DND-41 (cell line): ENCODE measurements at regions not wholly inside any gene's neighbourhood (a gene's known extent, or its start where the extent isn't known, plus 50 kb on each side); places are given as distances from the start of the nearest gene placed in this dataset.

Source experiments
- ATAC-seq: fragments of 200-7000 bp; cut with Tn5 transposase; 3 replicates; pipeline ENCODE4 v1.9.1; 2021; ENCODE audit warnings: low read depth; ENCODE audit not compliant: insufficient read depth
- DNase-seq: peaks from one replicate; pipeline ENCODE4 v3.0.0-alpha.2; 2020
- H2AFZ ChIP-seq: 2 replicates; pipeline ENCODE4 v1.6.0; 2012; ENCODE audit warnings: low read depth, low read length
- H3K27ac ChIP-seq: 2 replicates; pipeline ENCODE4 v1.5.1; 2012; ENCODE audit warnings: low read length, inconsistent platforms
- H3K27me3 ChIP-seq: fragments of 200-600 bp; sonication (generic); 2 replicates; pipeline ENCODE4 v1.6.0; 2012; ENCODE audit warnings: low read length, mild to moderate bottlenecking, inconsistent platforms; ENCODE audit not compliant: insufficient read depth, poor library complexity
- H3K36me3 ChIP-seq: 2 replicates; pipeline ENCODE4 v1.5.1; 2012; ENCODE audit warnings: low read length, inconsistent platforms; ENCODE audit not compliant: insufficient read depth
- H3K4me1 ChIP-seq: 2 replicates; pipeline ENCODE4 v1.5.1; 2012; ENCODE audit warnings: mild to moderate bottlenecking, low read length; ENCODE audit not compliant: insufficient read depth
- H3K4me2 ChIP-seq: 2 replicates; pipeline ENCODE4 v1.6.0; 2012; ENCODE audit warnings: mild to moderate bottlenecking, moderate library complexity, low read length, inconsistent platforms; ENCODE audit not compliant: insufficient read depth
- H3K4me3 ChIP-seq, 2 experiments: fragments of 200-600 bp in 1 of 2; shearing (Covaris generic) in 1 of 2; 2 replicates each; pipeline ENCODE4 v1.5.1; 2012 to 2016; ENCODE audit warnings: inconsistent platforms in 2 of 2, low read length in 2 of 2, mild to moderate bottlenecking in 2 of 2, low read depth in 1 of 2, moderate library complexity in 1 of 2
- H3K79me2 ChIP-seq: 2 replicates; pipeline ENCODE4 v1.6.0; 2012; ENCODE audit warnings: low read length, inconsistent platforms; ENCODE audit not compliant: insufficient read depth
- H3K9ac ChIP-seq: 2 replicates; pipeline ENCODE4 v1.6.0; 2012; ENCODE audit warnings: low read depth, mild to moderate bottlenecking, inconsistent platforms, low read length, moderate library complexity
- H3K9me3 ChIP-seq: 2 replicates; pipeline ENCODE4 v1.5.1; 2012; ENCODE audit warnings: low read length, moderate library complexity, mild to moderate bottlenecking, inconsistent platforms; ENCODE audit not compliant: insufficient read depth, severe bottlenecking
- H4K20me1 ChIP-seq: 2 replicates; pipeline ENCODE4 v1.6.0; 2012; ENCODE audit warnings: low read length; ENCODE audit not compliant: insufficient read depth
- CTCF ChIP-seq: IDR thresholded peaks from 2 replicates; pipeline ENCODE4 v1.5.1; 2012; ENCODE audit warnings: borderline replicate concordance, low read length, moderate library complexity, mild to moderate bottlenecking; ENCODE audit not compliant: poor library complexity, severe bottlenecking; ENCODE audit errors: extremely low read depth
- EZH2 ChIP-seq: IDR thresholded peaks from 3 replicates; pipeline ENCODE4 v1.6.1; 2012; ENCODE audit warnings: borderline replicate concordance, low read depth, mild to moderate bottlenecking, moderate library complexity, low read length, inconsistent platforms; ENCODE audit not compliant: severe bottlenecking

GRCh38 chr2:145184741-145185651, 665.1 kb upstream of the ZEB2 start:
- H3K4me1 ChIP-seq = peaks cover 10% of the 10 kb centered on the region
- H3K9ac ChIP-seq = no peak overlapping the region
- TF ChIP-seq EZH2 (no peak), CTCF (no peak)
- no peaks in the 10 kb centered on the region for H4K20me1 ChIP-seq
- H3K4me3 ChIP-seq = no peak overlapping the region
- no peak overlapping the region for H3K4me2 ChIP-seq
- no peaks in the 10 kb centered on the region for H3K36me3 ChIP-seq
- H3K9me3 ChIP-seq = no peaks in the 10 kb centered on the region
- H2AFZ ChIP-seq = 0 out of 2 replicates have a peak overlapping the region, but pooled peaks have one; percentile 25
- no peaks in the 10 kb centered on the region for H3K27me3 ChIP-seq
- no peak for DNase-seq
- H3K27ac ChIP-seq = no peak overlapping the region
- H3K79me2 ChIP-seq = no peaks in the 10 kb centered on the region
- ATAC-seq = no peak

DNA sequence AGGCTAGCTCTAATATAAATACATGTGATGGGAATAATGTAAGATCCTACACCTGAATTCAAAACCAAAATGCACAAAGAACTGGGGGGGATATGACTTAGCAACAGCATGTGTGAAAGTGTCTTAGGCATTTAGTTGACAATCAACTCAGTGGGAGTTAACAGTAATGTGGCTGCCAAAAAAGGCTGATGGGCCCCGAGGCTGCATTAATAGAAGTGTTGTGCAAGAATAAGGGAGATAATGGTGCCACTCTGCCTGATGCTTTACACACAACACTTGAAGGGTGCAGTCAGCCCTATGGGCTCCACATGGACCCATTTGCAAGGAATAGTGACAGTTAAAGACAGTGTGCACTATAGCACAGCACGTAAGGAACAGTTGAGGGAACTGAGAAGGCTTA, 649.4 kb upstream of the ZEB2 start:
- no peak overlapping the region for H2AFZ ChIP-seq
- H3K9ac ChIP-seq = no peak overlapping the region
- no peaks in the 10 kb centered on the region for H4K20me1 ChIP-seq
- H3K4me3 ChIP-seq = no peak overlapping the region
- H3K27me3 ChIP-seq = no peaks in the 10 kb centered on the region
- no peak for DNase-seq
- no peak for TF ChIP-seq CTCF
- no peak overlapping the region for H3K4me2 ChIP-seq
- no peaks in the 10 kb centered on the region for H3K4me1 ChIP-seq
- no peaks in the 10 kb centered on the region for H3K36me3 ChIP-seq
- H3K27ac ChIP-seq = no peak overlapping the region
- H3K79me2 ChIP-seq = no peaks in the 10 kb centered on the region
- no peaks in the 10 kb centered on the region for H3K9me3 ChIP-seq
- ATAC-seq = no peak

- Histone ChIP-seq H3K36me3 (no peaks in the 10 kb centered on the region), H3K9me3 (no peaks in the 10 kb centered on the region), H2AFZ (no peak overlapping the region), H3K4me2 (no peak overlapping the region), H3K27me3 (no peaks in the 10 kb centered on the region), H3K27ac (no peak overlapping the region), H3K4me3 (no peak overlapping the region), H3K9ac (no peak overlapping the region), H3K4me1 (no peaks in the 10 kb centered on the region), H4K20me1 (no peaks in the 10 kb centered on the region), H3K79me2 (no peaks in the 10 kb centered on the region)
- DNase-seq (no peak), ATAC-seq (no peak)
- TF ChIP-seq EZH2 = no peak
These were observed 648.2 kb upstream of the ZEB2 start for GRCh38 chr2:145168091-145168490.

- ATAC-seq = no peak
- no peak overlapping the region for H3K9ac ChIP-seq
- H4K20me1 ChIP-seq = no peaks in the 10 kb centered on the region
- H3K4me1 ChIP-seq = no peaks in the 10 kb centered on the region
- H3K36me3 ChIP-seq = no peaks in the 10 kb centered on the region
- H3K27me3 ChIP-seq = no peaks in the 10 kb centered on the region
- TF ChIP-seq CTCF = no peak
- no peak for TF ChIP-seq EZH2
- H3K9me3 ChIP-seq = no peaks in the 10 kb centered on the region
- H3K4me2 ChIP-seq = no peak overlapping the region
- no peak overlapping the region for H3K27ac ChIP-seq
- H2AFZ ChIP-seq = no peak overlapping the region
- H3K4me3 ChIP-seq = no peak overlapping the region
- H3K79me2 ChIP-seq = no peaks in the 10 kb centered on the region
- no peak for DNase-seq
These were observed 646.9 kb upstream of the ZEB2 start for GRCh38 chr2:145166731-145167302.
